SK-N-SH (cell line): ENCODE measurements at regions not wholly inside any gene's neighbourhood (a gene's known extent, or its start where the extent isn't known, plus 50 kb on each side); places are given as distances from the start of the nearest gene placed in this dataset.

Source experiments
- ELF1 ChIP-seq: IDR thresholded peaks from 2 replicates; pipeline ENCODE4 v1.4.0; 2012
- GATA2 ChIP-seq: sonication (generic); formaldehyde crosslinking; IDR thresholded peaks from 2 replicates; pipeline ENCODE4 v1.5.0; 2020; ENCODE audit warnings: mild to moderate bottlenecking, missing genetic modification reagents
- JUND ChIP-seq: IDR thresholded peaks from 2 replicates; pipeline ENCODE4 v1.4.0; 2012
- MEF2A ChIP-seq: IDR thresholded peaks from 2 replicates; pipeline ENCODE4 v1.4.0; 2012; ENCODE audit warnings: low read depth, borderline replicate concordance
- TF ChIP-seq, protein P1 (sequence below): fragments of 200-600 bp; sonication (generic); IDR thresholded peaks from 2 replicates; pipeline ENCODE4 v1.6.1; 2017; ENCODE audit warnings: antibody characterized with exemption, mild to moderate bottlenecking, moderate library complexity

DNA sequence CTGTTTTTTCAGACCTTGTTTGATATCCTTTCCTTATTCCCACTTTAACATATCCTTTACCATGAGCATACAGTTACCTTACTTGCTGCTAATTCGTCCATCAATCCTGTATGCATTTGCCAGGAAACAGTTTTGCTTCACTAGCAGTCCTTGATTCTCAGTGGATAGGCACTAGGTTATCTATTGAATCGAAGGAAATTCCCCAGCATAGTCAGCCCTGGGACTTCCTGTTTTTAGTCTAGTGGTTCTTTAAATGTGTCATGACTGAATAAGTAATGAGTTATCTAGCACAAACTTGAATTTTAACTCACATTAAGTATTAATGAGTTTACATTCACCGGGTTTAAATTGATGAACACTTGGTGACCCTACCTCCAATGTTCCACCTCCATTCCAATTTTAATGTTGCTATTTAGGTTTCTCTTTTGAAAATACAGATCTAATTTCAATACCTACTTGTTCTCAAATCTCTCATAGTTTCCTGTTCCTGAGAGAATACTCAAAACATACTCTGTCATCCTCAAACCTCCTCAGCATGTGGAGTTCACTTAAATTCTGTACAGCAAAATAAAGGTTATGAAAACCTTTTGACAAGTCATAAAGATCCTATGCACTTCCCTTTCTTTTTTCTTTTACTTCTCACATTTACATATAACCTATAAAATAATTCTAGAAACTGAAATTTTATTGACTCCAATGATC is 1375.1 kb upstream of the TENM4 start:
- TF ChIP-seq, protein P1, sequence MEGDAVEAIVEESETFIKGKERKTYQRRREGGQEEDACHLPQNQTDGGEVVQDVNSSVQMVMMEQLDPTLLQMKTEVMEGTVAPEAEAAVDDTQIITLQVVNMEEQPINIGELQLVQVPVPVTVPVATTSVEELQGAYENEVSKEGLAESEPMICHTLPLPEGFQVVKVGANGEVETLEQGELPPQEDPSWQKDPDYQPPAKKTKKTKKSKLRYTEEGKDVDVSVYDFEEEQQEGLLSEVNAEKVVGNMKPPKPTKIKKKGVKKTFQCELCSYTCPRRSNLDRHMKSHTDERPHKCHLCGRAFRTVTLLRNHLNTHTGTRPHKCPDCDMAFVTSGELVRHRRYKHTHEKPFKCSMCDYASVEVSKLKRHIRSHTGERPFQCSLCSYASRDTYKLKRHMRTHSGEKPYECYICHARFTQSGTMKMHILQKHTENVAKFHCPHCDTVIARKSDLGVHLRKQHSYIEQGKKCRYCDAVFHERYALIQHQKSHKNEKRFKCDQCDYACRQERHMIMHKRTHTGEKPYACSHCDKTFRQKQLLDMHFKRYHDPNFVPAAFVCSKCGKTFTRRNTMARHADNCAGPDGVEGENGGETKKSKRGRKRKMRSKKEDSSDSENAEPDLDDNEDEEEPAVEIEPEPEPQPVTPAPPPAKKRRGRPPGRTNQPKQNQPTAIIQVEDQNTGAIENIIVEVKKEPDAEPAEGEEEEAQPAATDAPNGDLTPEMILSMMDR: no peak
- TF ChIP-seq GATA2 (CRISPR knock-in tag): no peak
- TF ChIP-seq JUND: no peak
- no peak for TF ChIP-seq MEF2A
- TF ChIP-seq ELF1: no peak
